GM18951 (cell line): ENCODE measurements at regions not wholly inside any gene's neighbourhood (a gene's known extent, or its start where the extent isn't known, plus 50 kb on each side); places are given as distances from the start of the nearest gene placed in this dataset.
"Not testable (repeated sequence)": the region's sequence is repeated elsewhere in the genome, so short reads cannot be mapped to it uniquely, and the experiment has no call there.

Experiments
- POLR2A ChIP-seq: IDR thresholded peaks from 4 replicates; pipeline ENCODE4 v1.6.1; 2011; ENCODE audit warnings: mild to moderate bottlenecking; ENCODE audit not compliant: insufficient read length, insufficient read depth; ENCODE audit errors: extremely low read depth
- in situ Hi-C: fragments of 300-500 bp; cut with MboI; formaldehyde crosslinking; loops from one replicate; pipeline ENCODE4 v1.12.0; 2022; ENCODE audit warnings: low sequenced_read_pairs, mixed read lengths, inconsistent platforms; ENCODE audit not compliant: unreplicated experiment

DNA sequence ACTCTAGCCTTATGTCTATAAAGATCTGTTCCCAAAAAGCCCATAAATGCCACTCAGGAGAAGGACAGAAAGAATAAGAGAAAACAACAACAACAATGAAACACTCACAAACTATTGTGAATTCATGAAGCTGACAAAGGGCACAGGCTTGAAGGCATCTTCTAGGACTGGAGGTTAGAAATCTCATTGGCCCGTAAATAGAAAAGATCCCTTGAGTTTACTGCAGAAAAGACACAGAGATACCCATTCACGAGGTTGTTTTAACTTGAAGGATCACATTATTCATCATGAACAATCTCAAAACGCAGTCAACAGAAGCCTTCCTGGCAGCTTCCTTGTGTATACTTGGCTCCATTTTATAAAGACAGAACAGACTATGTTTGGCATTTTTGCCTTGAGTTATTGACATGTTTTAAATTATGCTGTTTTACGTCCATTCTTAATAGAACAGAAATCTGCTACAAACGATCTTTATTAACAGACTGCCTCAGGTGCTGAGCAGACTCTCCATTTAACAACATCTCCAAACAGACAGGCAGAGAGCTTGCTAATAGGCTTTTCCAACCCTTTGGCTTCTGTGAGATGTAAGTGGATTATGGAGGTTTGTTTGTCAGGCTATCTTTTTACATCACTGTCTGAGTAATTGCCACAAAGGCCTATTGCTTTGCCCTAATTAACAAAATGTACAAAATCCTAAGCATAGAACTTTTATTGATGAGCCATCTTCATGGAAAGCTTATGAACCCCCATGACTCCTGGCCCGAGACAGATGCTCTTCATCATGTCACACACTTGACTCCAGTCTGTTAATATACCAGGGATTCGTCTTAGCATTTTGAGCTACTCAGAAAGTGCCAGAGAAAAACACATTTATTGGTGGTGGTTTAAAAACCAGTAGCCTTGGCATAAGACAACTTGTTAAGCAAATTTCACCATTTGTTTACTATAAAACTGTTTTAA is 735.3 kb upstream of the ZNF608 start:
- in situ Hi-C loops, result no loop called here
- no peak for TF ChIP-seq POLR2A

DNA sequence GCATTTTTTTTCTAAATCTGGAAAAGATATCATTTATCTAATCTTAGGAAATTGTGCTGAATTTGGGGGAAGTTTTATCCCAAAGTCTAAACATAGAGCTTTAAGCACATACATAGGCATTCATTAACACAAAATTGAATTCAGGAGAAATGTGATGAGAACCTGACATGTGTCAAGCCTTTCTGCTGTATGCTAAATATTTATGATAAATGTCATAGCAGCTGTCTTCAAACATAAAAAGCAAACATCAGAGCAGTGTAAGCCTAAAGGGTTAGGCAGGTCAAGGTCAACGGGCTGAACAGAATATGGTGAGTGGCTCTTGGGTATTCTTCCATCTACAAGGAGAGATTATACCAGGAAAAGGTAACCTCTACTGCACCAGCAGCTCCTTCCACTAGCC is 737.2 kb upstream of the ZNF608 start:
- no peak for TF ChIP-seq POLR2A
- in situ Hi-C loops, result no loop called here

DNA sequence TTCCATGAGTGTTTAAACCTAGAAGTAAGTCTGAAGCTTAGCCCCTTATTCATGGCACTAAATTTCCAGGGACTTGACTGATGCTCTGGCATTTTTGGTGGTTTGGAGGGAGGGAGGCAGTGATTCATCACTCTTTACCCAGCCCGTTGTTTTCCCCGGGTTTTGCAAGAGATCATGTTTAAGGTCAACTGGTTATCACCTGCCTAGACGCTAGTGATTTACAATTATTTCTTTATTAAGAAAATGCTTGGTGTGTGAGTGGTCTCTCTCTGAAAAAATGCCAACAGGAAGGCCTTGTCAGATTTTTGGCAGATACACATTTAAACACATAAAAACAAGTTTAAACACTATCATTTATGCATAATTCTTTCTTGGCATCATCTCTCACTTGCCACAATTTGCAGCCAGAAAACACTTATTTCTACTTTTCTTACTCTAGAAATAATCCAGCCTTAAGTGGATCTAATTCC is 737.9 kb upstream of the ZNF608 start:
- in situ Hi-C loops, result no loop called here

DNA sequence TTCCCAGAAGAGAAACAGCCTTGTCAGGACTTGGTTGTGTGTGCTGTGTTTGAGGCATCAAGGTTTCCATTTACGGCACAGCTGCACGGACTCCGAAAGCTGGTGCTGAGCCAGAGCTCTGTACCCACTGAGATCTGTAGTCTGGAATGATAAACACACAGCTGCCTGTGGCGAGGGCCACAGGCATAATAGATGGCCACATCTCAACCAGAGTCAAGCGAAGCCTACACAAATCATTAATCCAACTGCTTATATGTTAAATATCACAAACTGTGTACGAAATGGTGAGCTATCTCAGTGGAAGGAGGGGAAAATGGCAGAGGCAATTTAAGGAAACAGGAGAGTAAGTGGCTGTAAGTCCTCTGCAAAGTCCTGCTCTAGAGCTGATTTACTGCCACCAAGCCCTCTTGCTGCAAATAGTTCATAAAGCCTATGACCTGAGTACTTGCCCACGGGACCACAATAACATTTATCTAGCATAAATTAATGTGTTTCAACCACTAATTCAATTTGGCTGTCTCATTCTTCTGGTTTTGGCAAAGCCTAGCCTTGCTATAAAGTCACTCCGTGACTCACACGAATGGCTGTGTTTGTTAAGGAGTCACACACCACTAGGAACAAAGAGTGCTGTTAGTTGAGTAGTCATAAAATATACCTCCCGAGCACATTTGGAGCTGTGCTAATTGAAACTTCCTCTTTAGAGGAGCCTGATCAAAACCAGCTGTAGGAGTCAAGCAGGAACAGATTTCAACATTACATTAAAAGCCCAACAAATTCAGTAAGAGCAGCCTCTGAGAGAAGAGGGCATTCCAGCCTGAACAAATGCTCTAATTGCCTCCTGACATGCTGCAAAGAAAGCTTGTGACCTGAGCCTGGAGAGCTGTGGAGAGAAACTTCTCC is 738.6 kb upstream of the ZNF608 start:
- in situ Hi-C loops, result no loop called here
- no peak for TF ChIP-seq POLR2A

More for the DNA sequence above, 737.9 kb upstream of the ZNF608 start:
- TF ChIP-seq POLR2A, result no peak

DNA sequence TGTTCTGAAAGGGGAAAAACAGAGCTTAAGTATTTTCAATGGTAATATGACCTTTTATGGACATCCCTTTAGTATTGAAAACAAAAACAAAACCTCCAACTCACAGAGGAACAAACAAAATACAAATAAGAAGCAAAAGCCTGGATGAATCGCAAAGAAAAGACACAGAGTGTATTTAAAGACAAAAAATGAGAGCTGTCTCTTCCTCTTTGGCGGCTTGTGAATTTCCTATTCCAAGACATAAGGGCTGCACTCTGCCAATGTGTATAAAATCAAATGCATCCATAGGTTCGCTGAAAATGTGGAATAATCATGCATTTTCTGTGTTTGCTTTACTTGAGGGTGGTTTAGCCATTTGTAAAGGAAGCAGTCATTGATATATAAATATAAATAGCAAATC is 739.3 kb upstream of the ZNF608 start:
- in situ Hi-C loops, result no loop called here

DNA sequence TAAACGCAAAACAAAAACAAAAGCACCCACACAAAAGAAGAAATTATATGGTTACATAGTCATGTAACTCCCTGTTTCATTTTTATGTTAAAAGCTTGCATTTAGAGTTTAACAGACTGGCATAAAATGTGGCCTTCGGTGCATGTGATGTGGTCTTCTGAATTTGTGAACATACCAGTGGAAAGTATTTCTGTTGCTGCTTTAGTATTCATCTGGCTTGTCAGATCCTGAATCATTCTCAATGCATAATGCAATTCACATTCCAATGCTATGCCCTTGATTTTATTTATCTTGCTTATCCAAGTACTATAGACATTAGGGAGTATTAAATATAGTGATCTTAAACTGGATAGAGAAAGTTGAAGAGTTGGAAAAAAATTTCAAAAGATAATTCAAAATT is 740.2 kb upstream of the ZNF608 start:
- TF ChIP-seq POLR2A, result no peak
- in situ Hi-C loops, result no loop called here

More for the DNA sequence above, 739.3 kb upstream of the ZNF608 start:
- TF ChIP-seq POLR2A, result no peak

DNA sequence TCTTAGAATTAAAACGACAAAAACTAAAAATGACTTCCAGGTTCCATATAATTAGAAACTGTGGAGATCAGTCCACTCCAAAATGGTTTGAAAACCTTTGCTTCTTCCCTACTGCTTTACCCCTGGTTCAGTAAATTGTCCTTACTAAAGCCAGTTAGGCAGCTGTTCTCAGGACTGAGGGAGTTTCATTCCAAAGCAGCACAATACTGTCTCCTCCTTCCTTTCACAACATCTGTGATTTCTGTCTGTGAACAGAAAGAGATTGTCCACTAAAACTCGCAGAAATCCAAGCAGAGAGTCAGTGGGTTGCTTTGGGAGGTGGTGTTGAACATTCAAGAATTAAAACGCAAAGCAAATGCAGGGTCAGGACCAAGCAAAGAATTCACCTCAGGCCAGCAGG is 740.8 kb upstream of the ZNF608 start:
- in situ Hi-C loops, result no loop called here
- TF ChIP-seq POLR2A, result no peak

DNA sequence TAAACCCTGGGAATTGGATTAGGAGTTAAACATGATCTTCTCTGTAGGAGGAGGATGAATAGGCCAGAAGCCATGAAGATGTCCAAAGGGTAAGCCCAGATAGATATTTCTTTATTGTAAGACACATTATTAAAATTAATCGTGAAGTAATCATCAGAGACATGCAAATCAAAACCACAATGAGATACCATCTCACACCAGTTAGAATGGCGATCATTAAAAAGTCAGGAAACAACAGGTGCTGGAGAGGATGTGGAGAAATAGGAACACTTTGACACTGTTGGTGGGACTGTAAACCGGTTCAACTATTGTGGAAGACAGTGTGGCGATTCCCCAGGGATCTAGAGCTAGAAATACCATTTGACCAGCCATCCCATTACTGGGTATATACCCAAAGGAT is 741.2 kb upstream of the ZNF608 start:
- in situ Hi-C loops, result not testable (repeated sequence)

DNA sequence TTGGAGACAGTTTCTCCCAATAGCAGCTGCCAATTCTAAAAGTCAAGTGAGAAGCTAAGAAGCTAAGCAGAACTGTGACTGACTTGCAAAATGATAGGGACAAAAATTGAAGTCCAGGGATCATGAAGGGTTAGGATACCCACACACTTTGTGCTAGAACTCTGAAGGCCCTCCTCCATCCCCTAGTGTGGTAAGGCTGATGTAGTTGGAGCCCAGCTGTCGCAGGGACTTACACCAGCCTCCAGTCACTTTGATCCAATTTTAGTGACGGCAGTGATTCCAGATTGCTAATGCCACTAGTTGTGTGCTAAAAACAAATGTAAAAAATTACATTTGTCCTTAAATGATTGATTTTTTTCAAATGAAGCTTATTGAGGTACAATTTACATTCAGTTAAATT is 742.7 kb upstream of the ZNF608 start:
- TF ChIP-seq POLR2A, result no peak
- in situ Hi-C loops, result no loop called here

DNA sequence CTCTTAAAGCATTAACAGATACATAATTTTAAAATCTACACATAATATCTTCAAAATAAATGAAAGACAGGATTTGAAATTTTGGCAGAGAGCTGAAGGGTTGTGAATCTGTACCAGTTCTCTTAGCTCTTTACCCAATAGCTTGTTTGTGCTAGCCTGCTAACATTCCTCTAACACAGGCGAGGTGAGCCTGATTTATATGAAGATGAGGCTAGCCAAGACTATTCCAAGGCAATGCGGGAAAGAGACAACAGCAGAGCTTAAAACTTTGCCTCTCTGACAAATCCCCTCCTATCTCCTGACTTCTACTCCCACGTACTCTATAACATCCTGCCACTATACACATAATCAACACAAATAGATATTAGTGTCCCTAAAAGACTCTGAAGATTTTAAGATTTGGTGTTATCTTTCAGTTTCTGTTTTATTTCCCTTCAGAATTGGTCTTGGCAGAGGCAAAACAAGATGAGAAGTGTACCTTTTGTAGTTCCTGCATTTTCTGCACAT is 745.6 kb upstream of the ZNF608 start:
- in situ Hi-C loops, result no loop called here

DNA sequence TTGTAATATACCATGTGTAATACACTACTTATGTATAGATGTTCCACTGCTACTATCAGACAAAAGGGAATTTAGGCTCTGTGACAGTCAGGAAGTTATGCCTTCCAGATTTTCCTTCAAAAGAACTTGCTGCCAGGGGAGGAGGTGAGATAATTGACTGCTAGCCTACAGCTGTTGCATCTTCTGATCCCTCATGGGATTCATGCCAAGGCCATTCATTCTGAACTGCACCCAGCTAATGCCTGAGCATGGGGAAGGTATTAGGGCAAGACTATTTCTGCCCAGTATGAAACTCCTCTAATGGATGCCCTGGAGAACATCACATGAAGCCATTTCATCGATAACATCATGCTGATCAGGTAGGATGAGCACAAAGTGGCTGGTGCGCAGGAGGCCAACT is 746.5 kb upstream of the ZNF608 start:
- in situ Hi-C loops, result no loop called here
- no peak for TF ChIP-seq POLR2A

More for the DNA sequence above, 745.6 kb upstream of the ZNF608 start:
- TF ChIP-seq POLR2A, result no peak

DNA sequence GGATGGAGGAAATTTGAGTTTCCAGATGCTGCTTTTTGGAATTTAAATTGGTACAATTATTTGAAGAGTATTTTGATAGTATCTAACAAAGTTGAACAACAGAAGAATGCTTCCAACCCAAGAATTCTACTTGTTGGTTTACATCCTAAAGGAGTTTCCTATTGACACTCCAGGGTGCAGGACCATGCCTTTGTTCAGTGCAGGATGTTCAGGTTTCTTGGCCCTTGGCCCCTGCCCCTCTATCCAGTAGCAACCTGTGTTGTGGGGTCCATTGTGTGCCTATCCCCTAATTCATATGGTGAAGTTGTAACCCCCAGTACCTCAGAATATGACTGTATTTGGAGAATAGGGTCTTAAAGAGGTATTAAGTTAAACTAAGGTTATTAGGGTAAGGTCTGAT is 750.0 kb upstream of the ZNF608 start:
- no peak for TF ChIP-seq POLR2A
- in situ Hi-C loops, result no loop called here

DNA sequence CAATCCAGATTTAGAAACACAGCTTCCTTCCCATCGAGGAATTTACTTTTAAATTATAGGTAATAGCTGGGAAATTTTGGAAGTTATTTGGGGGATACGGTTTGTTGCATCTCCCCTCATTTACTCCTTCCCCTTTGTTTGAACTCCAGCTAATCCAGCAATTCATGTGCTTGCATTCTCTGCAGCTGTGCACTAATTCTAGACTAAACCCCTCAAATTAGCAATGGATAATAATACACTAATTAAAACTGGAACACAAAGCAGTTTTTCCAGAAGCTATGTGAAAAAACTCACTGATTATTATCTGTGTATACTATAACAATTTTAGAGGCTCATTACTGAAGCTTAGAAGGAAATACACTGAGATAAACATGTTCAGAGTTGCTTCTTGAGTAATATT is 751.2 kb upstream of the ZNF608 start:
- no peak for TF ChIP-seq POLR2A
- in situ Hi-C loops, result no loop called here
